ENCODE measurements at regions not wholly inside any gene's neighbourhood (a gene's known extent, or its start where the extent isn't known, plus 50 kb on each side); places are given as distances from the start of the nearest gene placed in this dataset.
"Not testable (repeated sequence)": the region's sequence is repeated elsewhere in the genome, so short reads cannot be mapped to it uniquely, and the experiment has no call there.

- H3K4me3 ChIP-seq, result no peak overlapping the region
- no peak overlapping the region for H3K27ac ChIP-seq
- no peak for DNase-seq (ENCODE audit: low spot score)
- TF ChIP-seq, protein P1, sequence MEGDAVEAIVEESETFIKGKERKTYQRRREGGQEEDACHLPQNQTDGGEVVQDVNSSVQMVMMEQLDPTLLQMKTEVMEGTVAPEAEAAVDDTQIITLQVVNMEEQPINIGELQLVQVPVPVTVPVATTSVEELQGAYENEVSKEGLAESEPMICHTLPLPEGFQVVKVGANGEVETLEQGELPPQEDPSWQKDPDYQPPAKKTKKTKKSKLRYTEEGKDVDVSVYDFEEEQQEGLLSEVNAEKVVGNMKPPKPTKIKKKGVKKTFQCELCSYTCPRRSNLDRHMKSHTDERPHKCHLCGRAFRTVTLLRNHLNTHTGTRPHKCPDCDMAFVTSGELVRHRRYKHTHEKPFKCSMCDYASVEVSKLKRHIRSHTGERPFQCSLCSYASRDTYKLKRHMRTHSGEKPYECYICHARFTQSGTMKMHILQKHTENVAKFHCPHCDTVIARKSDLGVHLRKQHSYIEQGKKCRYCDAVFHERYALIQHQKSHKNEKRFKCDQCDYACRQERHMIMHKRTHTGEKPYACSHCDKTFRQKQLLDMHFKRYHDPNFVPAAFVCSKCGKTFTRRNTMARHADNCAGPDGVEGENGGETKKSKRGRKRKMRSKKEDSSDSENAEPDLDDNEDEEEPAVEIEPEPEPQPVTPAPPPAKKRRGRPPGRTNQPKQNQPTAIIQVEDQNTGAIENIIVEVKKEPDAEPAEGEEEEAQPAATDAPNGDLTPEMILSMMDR (IDR thresholded peaks at IDR 0.05), result no peak
Measured at GRCh38 chr4:97013711-97014110, 1129.6 kb downstream of the STPG2 start.

- Histone ChIP-seq H3K27ac (no peak overlapping the region), H3K4me3 (no peak overlapping the region)
- DNase-seq (ENCODE audit: low spot score), result no peak
- TF ChIP-seq, protein P1 (IDR thresholded peaks at IDR 0.05), result no peak
Measured at GRCh38 chr4:97015301-97015700, 1128.0 kb downstream of the STPG2 start.

GRCh38 chr4:97016186-97016907 lies 1126.9 kb downstream of the STPG2 start:
- DNase-seq (ENCODE audit: low spot score), result no peak
- no peak overlapping the region for H3K27ac ChIP-seq

GRCh38 chr4:97027728-97028410 lies 1115.4 kb downstream of the STPG2 start:
- H3K27ac ChIP-seq, result no peak overlapping the region
- DNase-seq (ENCODE audit: low spot score), result no peak
- TF ChIP-seq, protein P1 (IDR thresholded peaks at IDR 0.05), result no peak
- no peak overlapping the region for H3K4me3 ChIP-seq

More at GRCh38 chr4:97016186-97016907, 1126.9 kb downstream of the STPG2 start:
- no peak overlapping the region for H3K4me3 ChIP-seq
- TF ChIP-seq, protein P1 (IDR thresholded peaks at IDR 0.05), result no peak

DNA sequence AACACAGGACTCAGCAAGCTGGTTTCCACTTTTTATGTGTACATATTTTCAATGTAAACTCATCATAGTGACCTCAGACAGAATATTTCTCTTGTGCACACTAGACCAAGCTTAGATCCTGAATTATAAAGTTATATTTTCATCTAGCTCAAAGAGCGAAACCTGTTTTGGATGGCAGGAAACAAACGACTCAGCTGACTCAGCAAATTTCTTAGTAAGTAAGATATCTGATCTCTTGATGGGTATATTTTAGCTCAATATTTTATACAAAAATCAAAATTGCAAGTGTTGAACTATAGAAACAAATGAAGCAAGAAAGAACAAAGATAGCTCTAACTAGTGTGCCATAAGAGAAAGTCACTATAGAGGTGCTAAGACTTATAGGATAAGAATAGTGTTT lies 1114.5 kb downstream of the STPG2 start:
- TF ChIP-seq, protein P1 (IDR thresholded peaks at IDR 0.05), result no peak
- Histone ChIP-seq H3K4me3 (no peak overlapping the region), H3K27ac (no peak overlapping the region)
- DNase-seq (ENCODE audit: low spot score), result no peak

DNA sequence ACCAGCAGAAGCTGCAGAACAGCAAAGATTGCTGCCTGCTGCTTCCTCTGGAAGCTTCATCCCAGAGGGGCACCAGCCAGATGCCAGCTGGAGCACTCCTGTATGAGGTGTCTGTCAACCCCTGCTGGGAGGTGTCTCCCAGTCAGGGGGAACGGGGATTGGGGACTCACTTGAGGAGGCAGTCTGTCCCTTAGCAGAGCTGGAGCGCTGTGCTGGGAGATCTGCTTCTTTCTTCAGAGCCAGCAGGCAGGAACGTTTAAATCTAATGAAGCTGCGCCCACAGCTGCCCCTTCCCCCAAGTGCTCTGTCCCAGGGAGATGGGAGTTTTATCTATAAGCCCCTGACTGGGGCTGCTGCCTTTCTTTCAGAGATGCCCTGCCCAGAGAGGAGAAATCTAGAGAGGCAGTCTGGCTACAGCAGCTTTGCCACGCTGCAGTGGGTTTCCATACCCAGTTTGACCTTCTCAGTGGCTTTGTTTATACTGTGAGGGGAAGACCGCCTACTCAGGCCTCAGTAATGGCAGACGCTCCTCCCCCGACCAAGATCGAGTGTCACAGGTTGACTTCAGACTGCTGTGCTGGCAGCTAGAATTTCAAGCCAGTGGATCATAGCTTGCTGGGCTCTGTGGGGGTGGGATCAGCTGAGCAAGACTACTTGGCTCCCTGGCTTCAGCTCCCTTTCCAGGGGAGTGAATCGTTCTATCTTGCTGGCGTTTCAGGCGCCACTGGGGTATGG lies 1105.7 kb downstream of the STPG2 start:
- not testable (repeated sequence) for DNase-seq (ENCODE audit: low spot score); H3K4me3 ChIP-seq; H3K27ac ChIP-seq

DNA sequence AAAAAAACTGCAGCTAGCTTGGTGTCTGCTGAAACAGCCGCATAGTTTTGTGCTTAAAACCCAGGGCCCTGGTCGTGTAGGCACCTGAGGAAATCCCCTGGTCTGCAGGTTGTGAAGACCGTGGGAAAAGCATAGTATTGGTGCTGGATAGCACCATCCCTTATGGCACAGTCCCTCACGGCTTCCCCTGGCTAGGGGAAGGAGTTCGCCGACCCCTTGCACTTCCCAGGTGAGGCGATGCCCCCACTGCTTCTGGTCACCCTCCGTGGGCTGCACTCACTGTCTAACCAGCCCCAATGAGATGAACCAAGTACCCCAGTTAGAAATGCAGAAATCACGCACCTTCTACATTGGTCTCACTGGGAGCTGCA lies 1105.1 kb downstream of the STPG2 start:
- Histone ChIP-seq H3K4me3 (no peak overlapping the region), H3K27ac (no peak overlapping the region)
- DNase-seq (ENCODE audit: low spot score), result no peak
- TF ChIP-seq, protein P1 (IDR thresholded peaks at IDR 0.05), result no peak

Measured in coronary artery (tissue), 2 donors.